Transverse colon (tissue), 4 donors: ENCODE measurements at regions not wholly inside any gene's neighbourhood (a gene's known extent, or its start where the extent isn't known, plus 50 kb on each side); places are given as distances from the start of the nearest gene placed in this dataset.

Experiments
- DNase-seq: peaks from one replicate; pipeline ENCODE4 v3.0.0-alpha.2; 2019
- H3K27ac ChIP-seq, 4 donors: fragments of 200-600 bp; sonication (generic); 2 replicates each; pipeline ENCODE4 v1.5.1; 2016 to 2018; ENCODE audit warnings: inconsistent platforms in 4 of 4
- H3K27me3 ChIP-seq: fragments of 200-600 bp; sonication (generic); 2 replicates; pipeline ENCODE4 v1.5.1; 2017; ENCODE audit warnings: inconsistent platforms
- H3K36me3 ChIP-seq, 4 donors: fragments of 200-600 bp; sonication (generic); 2 replicates each; pipeline ENCODE4 v1.5.1; 2017 to 2019; ENCODE audit warnings: inconsistent platforms in 4 of 4
- H3K4me1 ChIP-seq, 4 donors: fragments of 200-600 bp; sonication (generic); 2 replicates each; pipeline ENCODE4 v1.5.1; 2017 to 2020; ENCODE audit warnings: inconsistent platforms in 4 of 4
- H3K4me3 ChIP-seq, 4 donors: fragments of 200-600 bp; sonication (generic); 1 replicate in 1 of 4; 2 replicates in 3 of 4; pipeline versions ENCODE4 v1.5.1 to v1.6.1; 2017 to 2019; ENCODE audit warnings: inconsistent platforms in 4 of 4
- H3K9me3 ChIP-seq, 2 donors: fragments of 200-600 bp; sonication (generic); 2 replicates each; pipeline ENCODE4 v1.5.1; 2017 to 2019; ENCODE audit warnings: inconsistent platforms in 2 of 2
- EP300 ChIP-seq: sonication (generic); formaldehyde crosslinking; IDR thresholded peaks from one replicate; pipeline ENCODE4 v1.6.1; 2017; ENCODE audit warnings: antibody characterized with exemption, low read depth
- POLR2A ChIP-seq: fragments of 450-650 bp; IDR thresholded peaks from one replicate; pipeline ENCODE4 v1.6.1; 2016; ENCODE audit warnings: antibody characterized with exemption, mild to moderate bottlenecking, moderate library complexity
- POLR2AphosphoS5 ChIP-seq, 3 donors: sonication (generic); formaldehyde crosslinking; IDR thresholded peaks; one replicate each; pipeline ENCODE4 v1.6.1; 2016; ENCODE audit warnings: antibody characterized with exemption in 3 of 3
- WGBS, 2 donors: methylation state at CpG; one replicate each; pipeline ENCODE4 v1.1.5; 2018; ENCODE audit warnings: low coverage in 1 of 2; 5-methylcytosine and 5-hydroxymethylcytosine counted together
- in situ Hi-C, 4 donors: fragments of 200-750 bp; cut with MboI; loops; one replicate each; pipeline versions ENCODE4 v1.15.0 to v1.15.1; 2017; ENCODE audit warnings: low sequenced_read_pairs in 3 of 4, low pct_ligation_motif_present in 1 of 4, low pct_unique_long_range_greater_than_20kb in 1 of 4
- intact Hi-C: fragments of 100-400 bp; cut with DNase I; formaldehyde crosslinking; loops from one replicate; pipeline ENCODE4 v1.15.1; 2023; ENCODE audit warnings: low total_unique reads
- TF ChIP-seq, protein P1 (sequence below), 5 experiments: fragments of 200-600 bp in 3 of 5; fragments of 450-650 bp in 2 of 5; sonication (generic) in 3 of 5; IDR thresholded peaks; 1 replicate in 2 of 5; 2 replicates in 3 of 5; pipeline ENCODE4 v1.5.1; 2016 to 2017; ENCODE audit warnings: antibody characterized with exemption in 5 of 5, inconsistent platforms in 3 of 5, mild to moderate bottlenecking in 2 of 5, moderate library complexity in 1 of 5

DNA sequence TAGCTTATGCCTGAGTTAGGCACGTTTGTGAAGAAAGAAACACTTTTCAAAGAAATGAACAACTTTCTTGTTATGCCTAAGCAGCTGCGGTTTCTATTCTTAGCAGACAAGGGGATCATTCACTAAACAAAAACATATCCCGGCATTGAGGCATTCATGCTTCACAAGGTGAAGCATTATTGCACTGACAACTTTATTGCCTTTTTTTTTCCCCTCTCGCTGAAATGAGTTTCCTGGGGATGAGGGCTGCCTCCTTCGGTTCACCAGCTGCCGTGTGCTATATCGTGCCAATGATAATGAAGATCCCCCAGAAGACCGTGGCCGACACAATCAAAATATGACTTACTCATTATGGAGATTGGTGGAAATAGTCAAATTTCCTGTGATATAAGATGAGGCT lies 288.2 kb upstream of the ST6GAL2 start:
- Histone ChIP-seq H3K9me3 (no peaks in the 10 kb centered on the region), H3K4me3 (no peak overlapping the region), H3K27me3 (no peaks in the 10 kb centered on the region), H3K36me3 (no peaks in the 10 kb centered on the region), H3K27ac (no peak overlapping the region), H3K4me1 (no peaks in the 10 kb centered on the region)
- in situ Hi-C loops (no loop called here), intact Hi-C loops (no loop called here)
- TF ChIP-seq, protein P1, sequence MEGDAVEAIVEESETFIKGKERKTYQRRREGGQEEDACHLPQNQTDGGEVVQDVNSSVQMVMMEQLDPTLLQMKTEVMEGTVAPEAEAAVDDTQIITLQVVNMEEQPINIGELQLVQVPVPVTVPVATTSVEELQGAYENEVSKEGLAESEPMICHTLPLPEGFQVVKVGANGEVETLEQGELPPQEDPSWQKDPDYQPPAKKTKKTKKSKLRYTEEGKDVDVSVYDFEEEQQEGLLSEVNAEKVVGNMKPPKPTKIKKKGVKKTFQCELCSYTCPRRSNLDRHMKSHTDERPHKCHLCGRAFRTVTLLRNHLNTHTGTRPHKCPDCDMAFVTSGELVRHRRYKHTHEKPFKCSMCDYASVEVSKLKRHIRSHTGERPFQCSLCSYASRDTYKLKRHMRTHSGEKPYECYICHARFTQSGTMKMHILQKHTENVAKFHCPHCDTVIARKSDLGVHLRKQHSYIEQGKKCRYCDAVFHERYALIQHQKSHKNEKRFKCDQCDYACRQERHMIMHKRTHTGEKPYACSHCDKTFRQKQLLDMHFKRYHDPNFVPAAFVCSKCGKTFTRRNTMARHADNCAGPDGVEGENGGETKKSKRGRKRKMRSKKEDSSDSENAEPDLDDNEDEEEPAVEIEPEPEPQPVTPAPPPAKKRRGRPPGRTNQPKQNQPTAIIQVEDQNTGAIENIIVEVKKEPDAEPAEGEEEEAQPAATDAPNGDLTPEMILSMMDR (IDR thresholded peaks at IDR 0.05) = no peak
- TF ChIP-seq POLR2AphosphoS5 (IDR thresholded peaks at IDR 0.05) = no peak
- no peak for TF ChIP-seq EP300
- no peak for TF ChIP-seq POLR2A
- WGBS, 2 donors = 49 to 69% methylated on average over 4 to 9 of the region's 9 CpGs
- DNase-seq = no peak

DNA sequence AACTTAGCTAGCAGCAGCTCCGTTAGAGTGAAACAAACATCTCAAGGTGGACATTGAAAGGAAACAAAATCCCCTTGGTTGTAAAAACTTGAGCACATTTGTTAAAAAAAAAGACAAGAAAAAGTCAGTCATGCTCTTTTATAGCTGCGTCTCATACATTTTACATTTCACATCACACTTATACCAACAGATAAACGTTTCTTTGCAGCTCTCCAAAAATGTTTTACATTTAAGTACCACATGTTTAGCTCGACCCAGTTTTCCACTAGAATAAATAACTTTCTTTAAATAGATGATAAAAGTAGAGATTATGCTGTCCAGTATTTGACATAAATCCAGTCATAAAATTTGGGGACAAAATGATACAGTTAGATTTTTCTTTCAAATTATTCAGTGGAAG lies 297.0 kb upstream of the ST6GAL2 start:
- no peak overlapping the region for H3K27ac ChIP-seq
- DNase-seq = no peak
- in situ Hi-C loops = no loop called here
- no peaks in the 10 kb centered on the region for H3K4me1 ChIP-seq
- intact Hi-C loops = no loop called here
- no peaks in the 10 kb centered on the region for H3K36me3 ChIP-seq
- 47 to 63% methylated on average over 4 of the region's 4 CpGs for WGBS, 2 donors
- no peaks in the 10 kb centered on the region for H3K27me3 ChIP-seq
- H3K4me3 ChIP-seq = no peak overlapping the region
- H3K9me3 ChIP-seq = no peaks in the 10 kb centered on the region
- no peak for TF ChIP-seq POLR2AphosphoS5 (IDR thresholded peaks at IDR 0.05)
- no peak for TF ChIP-seq EP300
- TF ChIP-seq, protein P1 (IDR thresholded peaks at IDR 0.05) = no peak
- TF ChIP-seq POLR2A = no peak

DNA sequence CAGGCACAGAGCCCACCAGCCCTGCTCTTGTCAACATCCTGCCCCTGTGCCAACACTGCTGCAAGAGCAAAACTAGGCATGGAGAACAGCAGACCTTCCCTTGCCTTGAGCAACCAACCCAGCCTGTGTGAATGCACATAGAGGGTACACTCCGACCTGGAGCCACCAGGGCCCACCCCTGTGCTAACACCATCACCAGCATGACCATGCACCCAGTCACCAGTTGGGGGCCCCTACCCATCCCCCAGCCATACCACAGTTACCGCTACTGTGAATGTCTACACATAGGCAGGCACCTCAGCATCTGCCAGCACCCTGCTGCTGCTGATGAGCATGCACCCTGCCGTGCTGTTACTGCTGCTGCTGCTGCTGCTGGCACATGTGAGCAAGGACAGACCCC lies 301.9 kb upstream of the ST6GAL2 start:
- no peak for DNase-seq
- no peak overlapping the region for H3K27ac ChIP-seq
- no peaks in the 10 kb centered on the region for H3K36me3 ChIP-seq
- no peak for TF ChIP-seq EP300
- TF ChIP-seq POLR2A = no peak
- TF ChIP-seq POLR2AphosphoS5 (IDR thresholded peaks at IDR 0.05) = no peak
- TF ChIP-seq, protein P1 (IDR thresholded peaks at IDR 0.05) = no peak
- no peaks in the 10 kb centered on the region for H3K9me3 ChIP-seq
- in situ Hi-C loops (no loop called here), intact Hi-C loops (no loop called here)
- 93% methylated on average over 2 of the region's 3 CpGs; no CpG with 5 or more reads in 1 of the 2 donors for WGBS, 2 donors
- no peaks in the 10 kb centered on the region for H3K27me3 ChIP-seq
- H3K4me1 ChIP-seq = no peaks in the 10 kb centered on the region
- no peak overlapping the region for H3K4me3 ChIP-seq

DNA sequence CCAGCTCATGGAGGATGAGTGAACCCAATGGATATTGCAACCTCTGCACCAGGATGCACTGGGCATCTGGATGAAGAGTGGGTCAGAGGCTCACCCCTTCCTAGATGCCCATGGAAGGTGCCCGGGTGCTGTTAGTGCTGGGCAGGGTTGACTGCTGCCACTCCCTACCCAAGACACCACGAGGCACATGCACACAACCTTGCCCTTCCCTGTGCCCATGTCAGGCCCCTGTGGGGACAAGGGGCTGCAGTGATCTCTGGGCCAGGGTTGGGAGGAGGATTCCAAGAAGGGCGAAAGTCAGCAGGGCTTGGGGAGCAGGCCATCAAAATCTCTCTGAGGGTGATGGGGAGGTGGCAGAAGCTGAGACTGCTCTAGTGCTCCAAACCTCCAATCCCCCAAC lies 309.7 kb upstream of the ST6GAL2 start:
- Histone ChIP-seq H3K27me3 (no peaks in the 10 kb centered on the region), H3K27ac (no peak overlapping the region), H3K4me1 (no peaks in the 10 kb centered on the region), H3K36me3 (no peaks in the 10 kb centered on the region), H3K4me3 (no peak overlapping the region), H3K9me3 (no peaks in the 10 kb centered on the region)
- intact Hi-C loops (no loop called here), in situ Hi-C loops (no loop called here)
- WGBS, 2 donors = 92% methylated on average over 3 of the region's 3 CpGs; no CpG with 5 or more reads in 1 of the 2 donors
- DNase-seq = no peak
- no peak for TF ChIP-seq POLR2A
- TF ChIP-seq POLR2AphosphoS5 (IDR thresholded peaks at IDR 0.05) = no peak
- TF ChIP-seq EP300 = no peak
- TF ChIP-seq, protein P1 (IDR thresholded peaks at IDR 0.05) = no peak
